ENCODE measurements at regions not wholly inside any gene's neighbourhood (a gene's known extent, or its start where the extent isn't known, plus 50 kb on each side); places are given as distances from the start of the nearest gene placed in this dataset.
A peak's percentile ranks its signal among the peaks of the same experiment; 100 is the strongest.

DNA sequence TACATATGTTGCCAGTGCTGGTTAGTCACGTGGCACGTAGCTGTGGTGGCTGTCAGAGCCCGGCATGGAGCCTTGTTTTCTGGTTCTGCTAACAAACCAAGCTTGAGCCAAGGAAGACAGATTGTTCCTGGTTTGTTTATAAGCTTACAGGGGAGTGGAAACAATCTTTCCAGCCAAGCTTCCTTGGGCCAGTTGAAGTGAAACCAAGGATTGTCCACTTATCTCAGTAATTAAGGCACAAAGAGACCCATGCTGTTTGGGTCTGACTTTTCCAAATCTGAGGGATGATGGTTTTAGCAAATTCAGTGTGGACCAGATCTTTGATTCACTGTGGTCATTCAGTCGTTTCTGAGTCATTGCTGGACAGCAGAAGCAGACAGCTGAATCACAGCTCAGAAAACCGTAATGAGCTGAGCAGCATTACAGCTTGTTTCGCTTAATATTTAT, 297.3 kb upstream of the COBL start:
- H3K4me3 ChIP-seq, result no peak overlapping the region
- intact Hi-C loops (cut with DNase I), result no loop called here
- H3K36me3 ChIP-seq, result no peaks in the 10 kb centered on the region
- H3K27ac ChIP-seq, result no peak overlapping the region
- H3K4me1 ChIP-seq (ENCODE audit: insufficient read depth), result peaks cover 1% of the 10 kb centered on the region
- 5 to 32% (median 7%) methylated on average over 6 of the region's 6 CpGs for WGBS, 3 donors
- TF ChIP-seq, protein P1, sequence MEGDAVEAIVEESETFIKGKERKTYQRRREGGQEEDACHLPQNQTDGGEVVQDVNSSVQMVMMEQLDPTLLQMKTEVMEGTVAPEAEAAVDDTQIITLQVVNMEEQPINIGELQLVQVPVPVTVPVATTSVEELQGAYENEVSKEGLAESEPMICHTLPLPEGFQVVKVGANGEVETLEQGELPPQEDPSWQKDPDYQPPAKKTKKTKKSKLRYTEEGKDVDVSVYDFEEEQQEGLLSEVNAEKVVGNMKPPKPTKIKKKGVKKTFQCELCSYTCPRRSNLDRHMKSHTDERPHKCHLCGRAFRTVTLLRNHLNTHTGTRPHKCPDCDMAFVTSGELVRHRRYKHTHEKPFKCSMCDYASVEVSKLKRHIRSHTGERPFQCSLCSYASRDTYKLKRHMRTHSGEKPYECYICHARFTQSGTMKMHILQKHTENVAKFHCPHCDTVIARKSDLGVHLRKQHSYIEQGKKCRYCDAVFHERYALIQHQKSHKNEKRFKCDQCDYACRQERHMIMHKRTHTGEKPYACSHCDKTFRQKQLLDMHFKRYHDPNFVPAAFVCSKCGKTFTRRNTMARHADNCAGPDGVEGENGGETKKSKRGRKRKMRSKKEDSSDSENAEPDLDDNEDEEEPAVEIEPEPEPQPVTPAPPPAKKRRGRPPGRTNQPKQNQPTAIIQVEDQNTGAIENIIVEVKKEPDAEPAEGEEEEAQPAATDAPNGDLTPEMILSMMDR (IDR thresholded peaks at IDR 0.05), result no peak
- TF ChIP-seq EP300 (IDR thresholded peaks at IDR 0.05) (no peak), POLR2A (IDR thresholded peaks at IDR 0.05) (no peak)
- peak in 2 of 5 donors; percentile 47 to 54 for DNase-seq
- H3K9me3 ChIP-seq, result no peaks in the 10 kb centered on the region
- H3K27me3 ChIP-seq, result no peaks in the 10 kb centered on the region

DNA sequence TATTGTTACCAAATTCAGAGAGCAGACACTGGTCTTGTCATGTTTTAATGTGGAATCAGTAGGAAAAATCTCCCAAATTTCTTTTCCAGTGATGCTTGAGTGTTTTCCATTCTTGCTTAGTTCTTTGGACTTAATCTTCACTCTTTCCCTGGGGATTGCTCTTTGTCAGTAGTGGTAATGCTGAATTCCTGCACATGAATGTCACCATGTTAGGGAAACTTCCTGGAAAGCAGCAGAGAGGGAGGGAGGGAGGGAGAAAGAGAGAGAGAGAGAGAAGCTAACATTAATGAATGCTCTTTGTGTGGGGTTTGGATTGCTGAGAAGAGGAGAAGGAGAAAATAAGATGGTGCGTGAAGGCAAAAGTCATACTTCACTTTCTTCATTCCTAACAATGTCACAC, 295.3 kb upstream of the COBL start:
- Histone ChIP-seq H3K9me3 (no peaks in the 10 kb centered on the region), H3K27ac (no peak overlapping the region), H3K36me3 (no peaks in the 10 kb centered on the region), H3K27me3 (no peaks in the 10 kb centered on the region), H3K4me3 (no peak overlapping the region), H3K4me1 (ENCODE audit: insufficient read depth) (peaks cover 1% of the 10 kb centered on the region)
- intact Hi-C loops (cut with DNase I), result no loop called here
- TF ChIP-seq, protein P1 (IDR thresholded peaks at IDR 0.05), result no peak
- no peak for TF ChIP-seq POLR2A (IDR thresholded peaks at IDR 0.05)
- no peak for TF ChIP-seq EP300 (IDR thresholded peaks at IDR 0.05)
- DNase-seq, result no peak
- WGBS, 3 donors, result 38 to 93% (median 45%) methylated on average over 1 of the region's 1 CpG

DNA sequence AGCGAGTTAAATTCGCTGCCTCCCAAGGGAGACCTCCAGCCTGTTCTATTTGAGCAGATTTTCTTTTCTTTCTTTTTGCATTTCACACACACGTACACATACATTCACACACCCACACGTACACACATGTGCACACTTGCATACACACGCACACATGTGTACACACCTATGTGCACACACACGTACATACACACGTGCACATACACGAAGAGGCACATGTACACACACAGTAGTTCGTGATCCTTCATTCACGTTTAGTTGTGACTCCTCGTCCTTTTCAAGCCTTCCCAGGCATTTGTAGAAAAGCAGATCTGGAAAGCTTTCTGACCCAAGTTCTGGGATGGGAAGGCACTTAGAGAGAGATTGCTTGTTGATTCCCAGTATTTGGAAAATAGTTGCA, 290.8 kb upstream of the COBL start:
- WGBS, 3 donors, result 66 to 73% (median 72%) methylated on average over 11 of the region's 11 CpGs
- H3K9me3 ChIP-seq, result no peaks in the 10 kb centered on the region
- H3K27ac ChIP-seq, result no peak overlapping the region
- no peaks in the 10 kb centered on the region for H3K4me1 ChIP-seq (ENCODE audit: insufficient read depth)
- H3K36me3 ChIP-seq, result no peaks in the 10 kb centered on the region
- TF ChIP-seq POLR2A (IDR thresholded peaks at IDR 0.05) (no peak), EP300 (IDR thresholded peaks at IDR 0.05) (no peak)
- TF ChIP-seq, protein P1 (IDR thresholded peaks at IDR 0.05), result no peak
- DNase-seq, result no peak
- no peaks in the 10 kb centered on the region for H3K27me3 ChIP-seq
- no peak overlapping the region for H3K4me3 ChIP-seq
- intact Hi-C loops (cut with DNase I), result no loop called here

DNA sequence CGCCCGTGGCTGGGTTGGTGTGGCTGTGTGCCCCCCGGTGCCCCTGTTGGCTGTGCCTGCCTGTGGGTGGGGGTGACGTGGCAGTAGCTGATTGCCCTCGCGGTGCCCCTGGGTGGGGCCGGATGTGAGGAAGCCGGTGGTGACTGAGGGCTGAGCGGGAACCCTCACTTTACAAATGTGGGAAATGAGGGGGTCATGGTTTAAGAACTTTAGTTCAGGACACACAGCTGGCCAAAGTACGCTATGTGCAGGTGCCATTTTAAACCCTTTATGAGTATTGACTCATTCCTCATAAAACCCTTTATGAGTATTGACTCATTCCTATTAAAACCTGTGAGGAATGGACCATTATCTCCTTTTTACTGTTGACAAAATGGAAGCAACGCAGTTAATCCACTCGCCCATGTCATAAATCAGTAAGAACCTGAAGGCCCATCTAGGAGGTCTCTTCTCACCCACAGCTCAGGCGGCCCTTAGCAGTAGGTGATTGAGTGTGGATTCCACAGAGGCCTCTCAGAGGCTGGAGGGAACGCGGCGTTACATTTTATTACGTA, 290.1 kb upstream of the COBL start:
- H3K9me3 ChIP-seq, result no peaks in the 10 kb centered on the region
- H3K4me3 ChIP-seq, result no peak overlapping the region
- intact Hi-C loops (cut with DNase I), result no loop called here
- no peaks in the 10 kb centered on the region for H3K27me3 ChIP-seq
- H3K36me3 ChIP-seq, result no peaks in the 10 kb centered on the region
- 53 to 73% (median 72%) methylated on average over 17 of the region's 17 CpGs for WGBS, 3 donors
- no peak overlapping the region for H3K27ac ChIP-seq
- no peaks in the 10 kb centered on the region for H3K4me1 ChIP-seq (ENCODE audit: insufficient read depth)
- no peak for TF ChIP-seq EP300 (IDR thresholded peaks at IDR 0.05)
- TF ChIP-seq POLR2A (IDR thresholded peaks at IDR 0.05), result no peak
- TF ChIP-seq, protein P1 (IDR thresholded peaks at IDR 0.05), result no peak
- no peak for DNase-seq
